GM12874 (cell line): ENCODE measurements at regions not wholly inside any gene's neighbourhood (a gene's known extent, or its start where the extent isn't known, plus 50 kb on each side); places are given as distances from the start of the nearest gene placed in this dataset.

Source experiments
- TF ChIP-seq, protein P1 (sequence below): IDR thresholded peaks from 2 replicates; pipeline ENCODE4 v1.5.1; 2011; ENCODE audit warnings: low read depth, mild to moderate bottlenecking, control low read depth, low read length, moderate library complexity; ENCODE audit not compliant: insufficient read depth

DNA sequence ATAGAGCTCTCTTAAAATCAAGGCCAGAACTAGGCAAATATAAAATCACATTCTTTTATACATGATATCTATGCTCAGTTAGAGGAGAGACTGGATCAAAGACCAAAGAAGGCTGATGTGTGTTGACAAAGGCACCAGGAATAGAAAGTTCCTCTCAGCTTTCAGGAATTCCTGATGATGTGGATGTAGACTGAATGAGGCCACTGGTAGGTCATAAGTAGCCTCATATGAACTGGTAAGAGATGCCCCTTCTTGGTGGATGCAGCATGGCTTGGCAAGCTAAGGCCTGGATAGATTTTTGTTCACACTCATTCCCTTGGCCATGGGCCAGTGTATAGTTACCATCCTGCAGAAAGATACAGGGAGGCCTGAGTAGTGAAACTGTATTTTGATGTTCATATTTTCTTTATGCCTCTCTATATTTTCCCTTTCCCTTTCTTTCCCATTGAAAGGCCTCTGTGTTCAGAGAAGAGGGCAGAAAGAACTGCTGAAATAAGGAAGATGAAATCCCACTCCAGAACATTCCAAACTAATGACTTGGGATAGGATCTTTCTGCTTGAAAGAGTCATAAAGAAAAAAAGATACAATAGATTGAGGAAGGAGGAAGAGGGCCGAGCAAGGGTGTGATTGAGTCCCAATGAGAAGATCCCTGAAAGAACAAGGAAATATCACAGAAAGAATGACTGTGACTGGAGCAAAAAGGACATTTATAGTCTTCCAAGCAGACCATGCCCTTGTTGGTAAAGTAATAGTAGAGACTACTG is 2182.7 kb upstream of the PIK3C3 start:
- TF ChIP-seq, protein P1, sequence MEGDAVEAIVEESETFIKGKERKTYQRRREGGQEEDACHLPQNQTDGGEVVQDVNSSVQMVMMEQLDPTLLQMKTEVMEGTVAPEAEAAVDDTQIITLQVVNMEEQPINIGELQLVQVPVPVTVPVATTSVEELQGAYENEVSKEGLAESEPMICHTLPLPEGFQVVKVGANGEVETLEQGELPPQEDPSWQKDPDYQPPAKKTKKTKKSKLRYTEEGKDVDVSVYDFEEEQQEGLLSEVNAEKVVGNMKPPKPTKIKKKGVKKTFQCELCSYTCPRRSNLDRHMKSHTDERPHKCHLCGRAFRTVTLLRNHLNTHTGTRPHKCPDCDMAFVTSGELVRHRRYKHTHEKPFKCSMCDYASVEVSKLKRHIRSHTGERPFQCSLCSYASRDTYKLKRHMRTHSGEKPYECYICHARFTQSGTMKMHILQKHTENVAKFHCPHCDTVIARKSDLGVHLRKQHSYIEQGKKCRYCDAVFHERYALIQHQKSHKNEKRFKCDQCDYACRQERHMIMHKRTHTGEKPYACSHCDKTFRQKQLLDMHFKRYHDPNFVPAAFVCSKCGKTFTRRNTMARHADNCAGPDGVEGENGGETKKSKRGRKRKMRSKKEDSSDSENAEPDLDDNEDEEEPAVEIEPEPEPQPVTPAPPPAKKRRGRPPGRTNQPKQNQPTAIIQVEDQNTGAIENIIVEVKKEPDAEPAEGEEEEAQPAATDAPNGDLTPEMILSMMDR = no peak

DNA sequence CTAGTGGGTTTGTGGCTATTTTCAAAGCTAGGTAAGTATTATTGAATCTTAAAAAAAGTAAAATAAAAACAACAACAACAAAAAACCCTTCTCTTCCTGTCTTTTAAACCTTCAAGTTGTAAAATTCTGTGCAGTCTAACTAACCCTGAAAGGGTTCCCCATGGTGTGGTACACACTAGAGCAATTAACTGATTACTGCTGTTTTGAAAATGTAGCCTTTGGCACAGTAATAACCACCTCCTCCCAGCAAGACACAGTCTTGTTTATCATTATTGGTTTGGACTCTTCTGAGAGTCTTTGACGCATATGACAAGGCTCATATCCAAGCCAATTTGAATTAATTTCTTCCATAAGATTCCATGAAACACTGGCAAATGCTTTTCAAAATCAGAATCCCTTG is 2184.6 kb upstream of the PIK3C3 start:
- TF ChIP-seq, protein P1 = no peak

DNA sequence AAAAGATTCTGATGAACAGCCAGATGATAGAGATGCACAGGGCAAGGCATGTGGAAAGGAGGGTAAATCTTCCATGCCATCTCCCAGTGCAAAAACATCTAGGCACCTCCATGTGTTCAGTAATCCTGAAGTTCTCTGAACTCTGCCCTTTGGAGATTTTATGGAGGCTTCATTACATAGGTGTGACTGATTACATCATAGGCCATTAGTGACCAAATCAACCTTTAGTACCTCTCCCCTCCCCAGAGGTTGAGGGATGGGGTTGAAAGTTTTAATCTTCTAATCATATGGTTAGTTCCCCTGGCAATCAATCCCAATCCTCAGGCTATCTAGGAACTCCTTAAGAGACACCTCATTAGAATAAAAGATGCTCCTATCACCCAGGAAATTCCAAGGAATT is 2190.2 kb upstream of the PIK3C3 start:
- TF ChIP-seq, protein P1 = no peak

DNA sequence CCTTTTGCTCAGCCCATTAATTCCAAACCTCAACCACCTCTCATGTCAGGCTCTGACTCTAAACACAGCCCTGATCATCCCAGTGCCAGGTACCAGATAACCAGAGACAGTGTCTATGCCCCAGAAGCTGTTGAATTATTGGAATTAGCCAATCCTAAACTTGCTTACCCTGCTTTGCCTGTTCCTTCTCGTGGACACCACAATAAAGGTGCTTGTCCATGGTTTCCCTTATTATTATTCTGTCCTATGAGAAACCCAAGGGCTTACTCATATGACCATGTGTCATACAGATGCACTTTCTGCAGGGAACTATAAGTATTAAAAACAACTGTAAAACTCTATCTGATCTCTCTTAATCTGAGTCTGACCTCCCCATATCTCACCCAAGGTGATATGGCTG is 2193.8 kb upstream of the PIK3C3 start:
- TF ChIP-seq, protein P1 = no peak

DNA sequence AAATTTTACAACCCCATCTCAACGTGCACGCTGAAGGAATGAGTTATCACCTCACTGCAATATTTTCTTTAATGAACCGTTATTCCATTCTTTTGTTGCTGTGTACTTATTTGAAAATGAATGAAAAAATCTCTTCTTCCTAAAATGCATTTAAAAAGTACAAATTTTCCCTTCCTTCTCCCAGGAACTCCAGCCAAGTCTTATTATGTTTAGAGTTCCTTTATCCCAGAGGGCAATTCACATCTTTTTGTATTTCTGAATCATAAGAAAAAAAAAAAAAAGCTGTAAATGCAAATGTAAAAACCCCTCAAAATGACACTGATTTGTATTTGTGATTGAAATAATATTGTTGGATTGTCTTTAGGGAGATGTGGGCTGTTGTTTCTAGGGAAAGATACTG is 2194.3 kb upstream of the CELF4 start:
- TF ChIP-seq, protein P1 = no peak

DNA sequence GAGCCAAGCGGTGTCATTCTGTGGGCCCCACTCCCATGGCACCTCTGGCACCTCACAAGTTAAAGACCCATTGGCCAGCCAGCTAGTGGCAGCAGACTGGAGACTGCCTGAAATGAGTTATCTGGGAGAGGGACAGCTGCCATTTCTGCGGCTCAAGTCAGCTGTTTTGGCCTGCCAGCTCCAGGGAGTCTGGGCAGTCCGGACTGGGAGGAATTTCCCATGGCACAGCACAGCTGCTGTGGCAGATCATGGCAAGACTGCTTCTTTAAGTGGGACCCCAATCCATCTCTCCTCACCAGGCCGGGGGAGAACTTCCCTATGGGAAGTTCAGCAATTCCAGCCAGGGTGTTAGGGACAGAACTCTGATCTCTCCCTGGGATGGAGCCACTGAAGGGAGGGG is 2187.6 kb upstream of the CELF4 start:
- TF ChIP-seq, protein P1 = no peak

DNA sequence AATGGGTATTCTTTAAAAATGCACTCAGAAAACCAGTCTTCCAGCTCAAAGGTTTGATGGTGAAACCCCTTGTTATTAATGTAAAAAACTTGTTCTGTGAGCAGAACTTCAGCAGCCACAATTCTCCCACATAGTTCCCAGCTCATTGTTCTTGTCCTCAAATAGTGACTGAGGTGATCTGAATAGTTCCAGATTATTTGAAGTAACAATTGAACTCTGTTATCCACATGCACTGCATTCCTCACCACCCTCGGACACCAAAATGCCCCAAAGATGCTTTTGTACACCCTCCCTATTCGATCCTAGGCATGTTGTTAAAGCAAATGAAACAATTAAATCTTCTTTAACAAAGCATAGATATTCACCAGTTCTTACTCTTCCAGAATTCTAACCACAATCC is 2186.8 kb upstream of the CELF4 start:
- TF ChIP-seq, protein P1 = no peak

DNA sequence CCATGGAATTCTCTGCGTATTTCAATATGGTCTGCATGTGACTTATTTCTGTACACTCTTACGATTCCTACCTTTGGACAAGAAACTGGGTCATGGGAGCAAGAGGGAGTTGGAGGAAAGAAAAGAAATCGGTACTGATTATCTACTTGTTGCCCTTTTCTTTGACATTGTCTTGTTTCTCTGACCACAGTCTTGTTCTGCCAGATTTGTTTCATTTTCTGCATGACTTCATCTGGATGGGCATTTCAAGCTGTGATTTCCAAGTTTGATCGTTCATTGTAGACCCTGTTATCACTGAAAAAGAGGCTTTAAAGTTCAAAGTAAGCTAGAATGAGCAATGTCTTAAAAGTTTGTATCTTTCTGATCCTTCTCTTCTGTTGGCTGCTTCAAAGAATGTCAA is 2186.3 kb upstream of the CELF4 start:
- TF ChIP-seq, protein P1 = no peak
